Heart left ventricle (tissue), 13 donors: ENCODE measurements at regions not wholly inside any gene's neighbourhood (a gene's known extent, or its start where the extent isn't known, plus 50 kb on each side); places are given as distances from the start of the nearest gene placed in this dataset.

Experiments used
- CTCF ChIP-seq, 12 donors: fragments of 200-600 bp; sonication (generic) in 4 of 12; IDR thresholded peaks; one replicate each; pipeline versions ENCODE4 v1.5.0 to v1.8.0; 2018 to 2022; ENCODE audit warnings: antibody characterized with exemption in 12 of 12, mild to moderate bottlenecking in 5 of 12
- POLR2A ChIP-seq, 2 donors: fragments of 450-650 bp; IDR thresholded peaks; one replicate each; pipeline ENCODE4 v1.6.1; 2017; ENCODE audit warnings: antibody characterized with exemption in 2 of 2, mild to moderate bottlenecking in 2 of 2, moderate library complexity in 2 of 2
- donor health status: ischemic (EF 13 %, LVEDD 7.1; RV severe dilation, severe dysfunction).
- donor health status: DM: no; HTN: yes; CAD: no.
- donor health status: DM: no; HTN: no; CAD: no.
- donor health status: ischemic (EF 25% LVEDD 6.9; RV normal size, moderate dysfunction).
- donor health status: ischemic (EF 25% LVEDD 5.7; RV mildly dilated, moderate dysfunction).
- donor health status: ischemic (EF 35%, LVEDD 5.7; RV mildly dilated, moderate dysfunction).
- donor health status: nonischemic (EF 11% LVEDD 7.7; RV severe dilation, severe dysfunction).
- donor health status: DM: yes; HTN: yes; CAD: no.
- donor health status: PGD.
- donor health status: ischemic (EF 29% LVEDD 5.4; RV normal size, mild dysfunction).
- donor health status: nonischemic (EF 23%, LVEDD 6.1; RV moderate dilation, normal function).

- no peak for TF ChIP-seq CTCF (IDR thresholded peaks at IDR 0.05)
- TF ChIP-seq POLR2A (IDR thresholded peaks at IDR 0.05) = no peak
Measured at GRCh38 chr3:18734309-18734708, 309.2 kb upstream of the SATB1 start.
